ENCODE measurements at regions not wholly inside any gene's neighbourhood (a gene's known extent, or its start where the extent isn't known, plus 50 kb on each side); places are given as distances from the start of the nearest gene placed in this dataset.

GRCh38 chr5:123879071-123879470 is 367.1 kb downstream of the CSNK1G3 start:
- in situ Hi-C loops (cut with MboI; ENCODE audit: low pct_unique_long_range_greater_than_20kb, low sequenced_read_pairs, unreplicated experiment), result no loop called here
- no peak for TF ChIP-seq CTCF (IDR thresholded peaks at IDR 0.05; ENCODE audit: extremely low read depth, insufficient read depth, missing control alignments)
- DNase-seq (ENCODE audit: low spot score), result no peak

- no peak for TF ChIP-seq CTCF (IDR thresholded peaks at IDR 0.05; ENCODE audit: extremely low read depth, insufficient read depth, missing control alignments)
- no peak for DNase-seq (ENCODE audit: low spot score)
- in situ Hi-C loops (cut with MboI; ENCODE audit: low pct_unique_long_range_greater_than_20kb, low sequenced_read_pairs, unreplicated experiment), result no loop called here
Measured at GRCh38 chr5:123876276-123876790, 364.4 kb downstream of the CSNK1G3 start.

- no peak for TF ChIP-seq CTCF (IDR thresholded peaks at IDR 0.05; ENCODE audit: extremely low read depth, insufficient read depth, missing control alignments)
- DNase-seq (ENCODE audit: low spot score), result no peak
Measured at GRCh38 chr5:123875561-123876275, 363.7 kb downstream of the CSNK1G3 start.

GRCh38 chr5:123874600-123875201 is 362.7 kb downstream of the CSNK1G3 start:
- DNase-seq (ENCODE audit: low spot score), result no peak
- TF ChIP-seq CTCF (IDR thresholded peaks at IDR 0.05; ENCODE audit: extremely low read depth, insufficient read depth, missing control alignments), result no peak
- in situ Hi-C loops (cut with MboI; ENCODE audit: low pct_unique_long_range_greater_than_20kb, low sequenced_read_pairs, unreplicated experiment), result no loop called here

More at GRCh38 chr5:123875561-123876275, 363.7 kb downstream of the CSNK1G3 start:
- in situ Hi-C loops (cut with MboI; ENCODE audit: low pct_unique_long_range_greater_than_20kb, low sequenced_read_pairs, unreplicated experiment), result no loop called here

- DNase-seq (ENCODE audit: low spot score), result no peak
- in situ Hi-C loops (cut with MboI; ENCODE audit: low pct_unique_long_range_greater_than_20kb, low sequenced_read_pairs, unreplicated experiment), result no loop called here
- TF ChIP-seq CTCF (IDR thresholded peaks at IDR 0.05; ENCODE audit: extremely low read depth, insufficient read depth, missing control alignments), result no peak
Measured at GRCh38 chr5:123873846-123874245, 361.9 kb downstream of the CSNK1G3 start.

GRCh38 chr5:123871373-123871772 is 359.4 kb downstream of the CSNK1G3 start:
- no peak for TF ChIP-seq CTCF (IDR thresholded peaks at IDR 0.05; ENCODE audit: extremely low read depth, insufficient read depth, missing control alignments)
- in situ Hi-C loops (cut with MboI; ENCODE audit: low pct_unique_long_range_greater_than_20kb, low sequenced_read_pairs, unreplicated experiment), result no loop called here
- no peak for DNase-seq (ENCODE audit: low spot score)
